Tibial artery (tissue), 4 donors: ENCODE measurements at regions not wholly inside any gene's neighbourhood (a gene's known extent, or its start where the extent isn't known, plus 50 kb on each side); places are given as distances from the start of the nearest gene placed in this dataset.
"Not testable (repeated sequence)": the region's sequence is repeated elsewhere in the genome, so short reads cannot be mapped to it uniquely, and the experiment has no call there.

ENCODE experiments used
- DNase-seq, 2 donors: peaks; one replicate each; pipeline ENCODE4 v3.0.0-alpha.2; 2019
- H3K27ac ChIP-seq, 2 donors: fragments of 200-600 bp; sonication (generic) in 1 of 2; 1 replicate in 1 of 2; 2 replicates in 1 of 2; pipeline ENCODE4 v1.5.1; 2018 to 2019; ENCODE audit warnings: mild to moderate bottlenecking in 1 of 2
- H3K27me3 ChIP-seq, 2 donors: fragments of 200-600 bp; sonication (generic) in 1 of 2; one replicate each; pipeline versions ENCODE4 v1.5.1 to v1.6.0; 2016 to 2019
- H3K36me3 ChIP-seq, 3 donors: fragments of 200-600 bp; sonication (generic) in 2 of 3; one replicate each; pipeline ENCODE4 v1.5.1; 2016 to 2019; ENCODE audit warnings: mild to moderate bottlenecking in 2 of 3
- H3K4me1 ChIP-seq, 4 donors: fragments of 200-600 bp; sonication (generic) in 2 of 4; 1 replicate in 3 of 4; 2 replicates in 1 of 4; pipeline ENCODE4 v1.5.1; 2016 to 2019
- H3K4me3 ChIP-seq, 2 donors: fragments of 200-600 bp; sonication (generic) in 1 of 2; 1 replicate in 1 of 2; 2 replicates in 1 of 2; pipeline ENCODE4 v1.5.1; 2018 to 2019; ENCODE audit warnings: mild to moderate bottlenecking in 2 of 2
- H3K9me3 ChIP-seq, 3 donors: fragments of 200-600 bp; sonication (generic) in 1 of 3; one replicate each; pipeline ENCODE4 v1.5.1; 2016 to 2019
- intact Hi-C: fragments of 100-400 bp; cut with DNase I; formaldehyde crosslinking; loops from one replicate; pipeline ENCODE4 v1.15.0; 2023; ENCODE audit warnings: low total_unique reads

DNA sequence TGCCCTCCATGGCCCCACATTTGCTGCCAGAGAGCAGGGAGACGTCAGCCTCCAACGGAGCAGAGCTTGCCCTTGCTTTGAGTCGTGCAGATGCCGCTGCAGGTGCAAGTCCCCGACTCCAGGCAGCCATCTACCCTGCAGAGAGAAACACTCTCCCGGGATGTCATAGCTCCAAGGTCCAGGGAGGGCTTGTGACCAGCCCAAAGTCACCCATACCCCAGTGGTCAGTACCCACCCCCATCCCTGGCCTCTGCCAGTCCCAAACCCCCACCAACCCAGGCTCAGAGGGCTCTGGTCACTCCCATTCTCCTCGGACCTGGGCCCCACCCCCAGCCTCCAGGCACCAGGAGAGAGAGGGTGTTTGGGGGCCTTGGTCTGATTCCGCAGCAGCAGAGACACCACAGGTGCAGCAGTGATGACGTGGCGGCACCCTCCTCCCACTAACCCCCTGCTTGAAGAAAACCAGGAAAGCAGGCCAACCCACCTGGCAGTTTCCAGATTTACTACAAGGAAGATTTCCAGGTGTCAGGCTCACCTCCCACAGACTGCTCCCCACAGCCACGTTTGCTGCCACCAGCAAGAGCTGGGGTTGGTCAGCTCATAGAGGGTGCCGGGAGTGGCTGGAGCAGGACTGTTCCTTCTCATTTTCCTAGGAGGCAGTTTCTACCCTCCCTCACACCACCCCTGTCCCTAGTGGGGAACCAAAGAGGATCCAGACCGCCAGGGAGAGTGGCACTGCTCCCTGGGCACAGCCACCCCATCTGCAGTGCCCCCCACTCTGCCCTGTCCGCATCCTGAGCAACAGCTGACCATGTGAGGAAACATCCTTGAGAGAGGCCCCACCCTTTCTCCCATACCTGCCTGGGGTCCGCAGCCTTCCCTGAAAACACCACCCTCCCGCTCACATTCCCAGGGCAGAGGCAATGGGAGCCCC, 132.4 kb downstream of the TNFRSF13B start:
- H3K4me3 ChIP-seq, intact Hi-C loops, H3K27ac ChIP-seq, H3K36me3 ChIP-seq, DNase-seq, H3K9me3 ChIP-seq, H3K27me3 ChIP-seq, H3K4me1 ChIP-seq: not testable (repeated sequence)

DNA sequence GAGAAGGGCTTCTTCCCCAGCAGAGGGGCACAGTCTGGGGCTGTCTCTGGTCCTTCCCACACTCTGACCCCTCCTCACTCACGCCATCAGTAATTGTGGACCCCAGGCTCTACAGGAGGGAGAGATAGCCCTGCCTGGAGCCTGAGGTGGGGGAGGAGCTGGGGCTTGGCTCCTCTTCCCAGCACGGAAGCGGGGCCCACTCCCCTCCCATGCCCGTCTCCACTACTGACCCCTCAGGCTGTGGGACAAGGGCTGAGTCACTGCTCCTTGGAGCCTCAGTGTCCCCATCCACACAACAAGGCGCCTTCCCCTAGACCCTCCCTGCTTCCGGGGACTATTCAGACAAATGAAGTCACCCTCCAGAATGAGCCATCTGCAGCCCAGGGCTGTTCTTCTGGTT, 133.1 kb downstream of the TNFRSF13B start:
- H3K4me1 ChIP-seq, H3K4me3 ChIP-seq, H3K27me3 ChIP-seq, H3K9me3 ChIP-seq, H3K36me3 ChIP-seq, DNase-seq, intact Hi-C loops, H3K27ac ChIP-seq: not testable (repeated sequence)

DNA sequence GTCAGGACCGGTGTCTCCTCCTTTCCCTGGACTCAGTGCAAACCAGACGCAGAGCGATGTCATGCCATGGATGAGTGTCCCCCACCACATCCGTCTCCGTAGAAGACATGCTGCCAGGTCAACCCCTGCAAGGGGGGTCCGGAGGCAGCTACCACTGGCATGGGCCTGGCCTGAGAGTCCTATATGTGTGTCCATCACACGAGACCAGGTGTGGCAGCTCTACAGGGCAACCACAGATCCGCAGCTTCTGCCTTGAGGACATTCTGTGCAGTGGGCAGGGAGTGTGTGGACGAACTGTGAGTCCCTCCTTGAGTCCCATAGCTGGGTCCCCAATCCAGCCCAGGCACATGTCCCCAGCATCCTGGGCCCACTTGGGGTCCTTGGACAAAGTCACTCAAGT, 133.6 kb downstream of the TNFRSF13B start:
- intact Hi-C loops, H3K36me3 ChIP-seq, H3K4me3 ChIP-seq, H3K27me3 ChIP-seq, H3K27ac ChIP-seq, H3K4me1 ChIP-seq, DNase-seq, H3K9me3 ChIP-seq: not testable (repeated sequence)

DNA sequence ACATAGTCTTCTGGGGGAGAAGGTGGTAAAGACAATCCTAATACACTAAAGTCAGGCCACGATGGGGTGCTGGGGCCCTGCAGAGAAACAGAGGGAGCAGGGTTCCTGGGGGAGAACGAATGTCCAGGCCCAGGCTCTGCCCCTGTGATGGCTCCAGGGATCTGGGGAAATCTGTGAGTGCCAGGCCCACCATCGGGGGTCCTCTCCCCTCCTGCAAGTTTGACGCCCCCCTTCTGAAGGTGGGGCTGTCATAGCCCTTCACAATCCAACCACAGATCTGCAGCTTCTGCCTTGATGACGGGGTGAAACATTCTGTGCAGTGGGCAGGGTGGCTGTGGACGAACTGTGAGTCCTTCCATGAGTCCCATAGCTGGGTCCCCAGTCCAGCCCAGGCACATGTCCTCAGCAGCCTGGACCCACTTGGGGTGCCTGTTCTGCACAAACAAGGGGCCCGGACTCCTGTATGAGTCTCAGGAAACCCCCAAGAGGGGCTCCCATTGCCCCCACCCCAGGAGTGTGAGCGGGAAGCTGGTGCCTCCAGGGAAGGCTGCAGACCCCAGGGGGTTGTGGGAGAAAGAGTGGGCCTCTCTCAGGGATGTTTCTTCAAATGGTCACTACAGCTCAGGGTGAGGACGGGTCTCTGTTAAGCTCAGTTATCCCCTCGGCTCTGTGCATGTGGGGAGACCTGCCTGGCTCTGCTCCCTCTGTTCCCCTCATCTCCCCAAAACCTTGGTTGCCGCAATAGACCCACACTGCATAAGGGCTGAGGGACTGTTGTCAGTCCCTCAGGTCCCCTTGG, 134.3 kb downstream of the TNFRSF13B start:
- H3K27me3 ChIP-seq, DNase-seq, H3K9me3 ChIP-seq, intact Hi-C loops, H3K27ac ChIP-seq, H3K4me1 ChIP-seq, H3K36me3 ChIP-seq, H3K4me3 ChIP-seq: not testable (repeated sequence)

DNA sequence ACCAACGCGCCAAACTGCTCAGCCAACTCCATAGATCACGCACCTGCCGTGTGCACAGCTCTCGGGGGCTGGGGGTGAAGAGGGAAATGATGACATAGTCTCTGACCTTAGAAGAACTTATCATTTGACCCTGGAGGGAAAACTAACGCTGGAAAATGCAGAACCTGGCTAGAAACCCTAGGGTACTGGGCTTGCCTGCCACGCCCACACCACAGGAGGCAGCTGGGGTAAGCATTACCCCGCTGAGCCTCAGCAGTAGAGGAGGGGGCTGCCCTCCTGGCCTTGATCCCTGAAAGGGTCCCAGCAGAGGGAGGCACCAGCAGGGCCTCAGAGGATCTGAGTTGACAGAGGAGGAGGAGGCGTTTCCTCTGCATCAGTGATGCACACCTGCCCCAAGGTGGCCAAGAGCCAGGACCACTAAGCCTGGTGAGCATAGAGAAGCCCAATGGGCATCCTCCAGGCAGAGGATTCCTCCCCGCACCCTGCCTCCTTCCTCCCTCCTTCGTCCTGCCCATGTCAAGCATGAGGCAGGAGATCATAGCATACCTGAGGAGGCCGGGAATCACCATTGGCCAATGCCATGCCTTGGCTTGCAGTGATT, 135.5 kb downstream of the TNFRSF13B start:
- H3K27ac ChIP-seq, H3K27me3 ChIP-seq, H3K9me3 ChIP-seq, intact Hi-C loops, DNase-seq, H3K4me3 ChIP-seq, H3K36me3 ChIP-seq, H3K4me1 ChIP-seq: not testable (repeated sequence)

DNA sequence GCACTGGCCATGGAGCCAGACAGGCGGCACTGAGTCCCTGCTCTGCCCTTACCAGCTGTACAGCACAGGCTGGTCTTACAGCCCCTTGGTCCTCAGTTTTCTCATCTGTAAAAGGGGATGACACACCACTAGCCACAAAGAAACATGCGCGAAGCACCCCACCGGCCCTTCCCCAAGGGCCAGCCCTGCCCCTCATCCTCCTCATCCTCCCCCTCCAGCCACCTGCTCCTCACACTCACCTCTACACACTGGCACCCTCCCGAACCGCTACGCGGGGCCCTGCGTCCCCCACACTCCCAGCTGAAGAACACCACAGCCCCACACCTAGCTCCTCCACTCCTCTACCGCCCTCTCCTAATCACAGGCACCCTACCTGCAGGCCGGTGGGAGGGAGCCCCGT, 138.4 kb downstream of the TNFRSF13B start:
- H3K4me3 ChIP-seq, H3K9me3 ChIP-seq, H3K4me1 ChIP-seq, H3K27me3 ChIP-seq, H3K36me3 ChIP-seq, H3K27ac ChIP-seq, DNase-seq, intact Hi-C loops: not testable (repeated sequence)

DNA sequence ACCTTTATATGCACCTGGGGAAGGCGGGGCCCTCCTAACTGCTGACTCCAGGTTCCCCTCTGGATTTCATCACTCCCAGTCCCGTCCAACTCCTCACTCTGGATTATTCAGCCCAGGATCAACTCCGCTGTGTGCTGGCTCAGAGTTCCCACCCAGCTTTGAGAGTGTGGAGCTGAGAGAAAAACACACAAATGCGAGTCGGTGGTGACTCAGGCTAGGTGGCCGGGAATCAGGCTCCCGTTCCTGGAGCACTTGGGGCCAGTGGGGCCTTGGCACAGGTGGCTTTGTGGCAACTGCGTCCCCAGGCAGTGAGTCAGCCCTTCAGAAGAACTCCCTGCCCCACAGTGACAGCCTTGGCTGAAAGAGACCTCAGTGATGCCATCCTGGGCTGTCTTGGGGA, 139.1 kb downstream of the TNFRSF13B start:
- H3K27me3 ChIP-seq, intact Hi-C loops, H3K4me3 ChIP-seq, H3K4me1 ChIP-seq, DNase-seq, H3K9me3 ChIP-seq, H3K27ac ChIP-seq, H3K36me3 ChIP-seq: not testable (repeated sequence)

DNA sequence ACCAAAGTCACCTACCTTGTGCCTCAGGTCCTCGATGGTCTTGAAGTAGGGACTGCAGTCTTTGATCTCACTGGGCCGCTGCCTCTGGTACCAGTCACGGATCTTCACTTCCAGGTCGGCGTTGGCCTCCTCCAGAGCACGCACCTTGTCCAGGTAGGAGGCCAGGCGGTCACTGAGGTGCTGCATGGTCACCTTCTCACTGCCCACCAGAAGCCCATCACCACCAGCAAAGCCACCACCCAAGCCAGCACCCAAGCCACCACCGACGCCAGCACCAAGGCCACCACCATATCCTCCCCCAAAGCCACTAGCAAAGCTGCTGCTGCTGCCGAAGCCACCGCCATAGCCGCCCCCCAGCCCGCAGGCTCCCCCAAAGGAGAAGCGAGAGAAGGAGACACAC, 139.7 kb downstream of the TNFRSF13B start:
- H3K27ac ChIP-seq, H3K4me1 ChIP-seq, H3K9me3 ChIP-seq, H3K4me3 ChIP-seq, intact Hi-C loops, H3K27me3 ChIP-seq, H3K36me3 ChIP-seq, DNase-seq: not testable (repeated sequence)

DNA sequence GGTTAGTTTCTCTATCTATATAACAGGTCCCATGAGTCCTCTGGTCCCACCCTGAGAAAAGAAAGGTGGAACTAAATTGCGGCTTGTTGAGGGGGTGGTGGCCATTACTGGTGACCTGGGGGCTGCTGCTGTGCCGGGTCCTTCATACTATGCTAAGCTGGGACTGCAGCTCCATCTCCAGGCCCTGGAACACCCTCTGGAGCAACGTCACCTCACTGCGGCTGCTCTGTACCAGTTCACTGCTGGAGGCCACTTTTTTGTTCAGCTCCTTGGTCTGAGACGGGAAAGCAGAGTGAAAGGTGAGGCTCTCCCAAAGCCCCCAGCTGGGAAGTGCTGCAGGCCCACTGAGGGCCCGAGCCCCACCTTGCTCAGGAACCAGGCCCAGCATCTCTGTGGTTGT, 140.7 kb downstream of the CCDC144A start:
- H3K9me3 ChIP-seq, H3K36me3 ChIP-seq, intact Hi-C loops, H3K27ac ChIP-seq, H3K4me3 ChIP-seq, H3K27me3 ChIP-seq, DNase-seq, H3K4me1 ChIP-seq: not testable (repeated sequence)

DNA sequence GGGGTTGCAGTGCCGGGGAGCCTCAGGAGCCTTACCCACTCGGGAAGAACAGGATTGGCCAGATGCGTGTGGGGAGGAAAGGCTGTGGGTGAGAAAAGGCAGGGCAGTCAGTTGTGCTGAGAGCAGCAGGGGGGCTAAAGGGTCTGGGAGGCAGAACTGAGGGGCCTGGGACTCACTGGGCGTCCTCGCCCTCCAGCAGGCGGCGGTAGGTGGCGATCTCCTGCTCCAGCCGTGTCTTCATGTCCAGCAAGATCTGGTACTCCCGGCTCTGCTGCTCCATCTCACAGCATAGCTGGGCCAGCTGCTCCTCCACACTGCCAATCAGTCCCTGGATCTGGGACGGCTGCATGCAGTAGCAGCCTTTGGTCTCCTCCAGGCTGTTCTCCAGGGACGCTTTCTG, 140.2 kb downstream of the CCDC144A start:
- H3K4me1 ChIP-seq, H3K9me3 ChIP-seq, H3K27me3 ChIP-seq, intact Hi-C loops, H3K4me3 ChIP-seq, H3K27ac ChIP-seq, DNase-seq, H3K36me3 ChIP-seq: not testable (repeated sequence)
